ENCODE measurements at regions not wholly inside any gene's neighbourhood (a gene's known extent, or its start where the extent isn't known, plus 50 kb on each side); places are given as distances from the start of the nearest gene placed in this dataset.

GRCh38 chr14:104350463-104351185 is 212.2 kb downstream of the KIF26A start:
- TF ChIP-seq REST (IDR thresholded peaks at IDR 0.05; ENCODE audit: insufficient read depth in 1 of 2, low read depth in 2 of 2, low read length in 2 of 2) (no peak), POLR2AphosphoS5 (IDR thresholded peaks at IDR 0.05; ENCODE audit: low read depth, low read length) (no peak), SIN3A (IDR thresholded peaks at IDR 0.05; ENCODE audit: borderline replicate concordance, insufficient read depth, low read length) (no peak), FOXP2 (optimal IDR thresholded peaks at IDR 0.05; ENCODE audit: borderline replicate concordance, extremely low read depth, extremely low read length, insufficient read depth) (no peak)
